ENCODE measurements at regions not wholly inside any gene's neighbourhood (a gene's known extent, or its start where the extent isn't known, plus 50 kb on each side); places are given as distances from the start of the nearest gene placed in this dataset.

GRCh38 chr7:84454174-84454959, 259.8 kb upstream of the SEMA3A start:
- no peaks in the 10 kb centered on the region for H3K4me1 ChIP-seq
- no peak for DNase-seq (ENCODE audit: low spot score in 2 of 2)
- no peak overlapping the region for H3K4me3 ChIP-seq
- no peak for TF ChIP-seq EP300 (IDR thresholded peaks at IDR 0.05)
- no peak for TF ChIP-seq POLR2A (IDR thresholded peaks at IDR 0.05)
- H3K27me3 ChIP-seq, result no peaks in the 10 kb centered on the region
- H3K36me3 ChIP-seq, result no peaks in the 10 kb centered on the region
- no peaks in the 10 kb centered on the region for H3K9me3 ChIP-seq
- H3K27ac ChIP-seq, result no peak overlapping the region

- 68% methylated on average over 1 of the region's 1 CpG for whole genome bisulfite sequencing
- DNase-seq (ENCODE audit: low spot score in 2 of 2), result no peak
- Histone ChIP-seq H3K27ac (no peak overlapping the region), H3K9me3 (no peaks in the 10 kb centered on the region), H3K27me3 (no peaks in the 10 kb centered on the region), H3K4me3 (no peak overlapping the region), H3K36me3 (no peaks in the 10 kb centered on the region), H3K4me1 (no peaks in the 10 kb centered on the region)
- TF ChIP-seq POLR2A (IDR thresholded peaks at IDR 0.05), result no peak
- no peak for TF ChIP-seq POLR2AphosphoS5 (IDR thresholded peaks at IDR 0.05)
- TF ChIP-seq CTCF (IDR thresholded peaks at IDR 0.05), result no peak
- no peak for TF ChIP-seq EP300 (IDR thresholded peaks at IDR 0.05)
These were observed 258.0 kb upstream of the SEMA3A start for GRCh38 chr7:84452618-84453017.

- Histone ChIP-seq H3K27ac (no peak overlapping the region), H3K9me3 (no peaks in the 10 kb centered on the region), H3K4me3 (no peak overlapping the region), H3K4me1 (no peaks in the 10 kb centered on the region), H3K27me3 (no peaks in the 10 kb centered on the region), H3K36me3 (no peaks in the 10 kb centered on the region)
- DNase-seq (ENCODE audit: low spot score in 2 of 2), result no peak
- no peak for TF ChIP-seq POLR2A (IDR thresholded peaks at IDR 0.05)
- no peak for TF ChIP-seq EP300 (IDR thresholded peaks at IDR 0.05)
- TF ChIP-seq POLR2AphosphoS5 (IDR thresholded peaks at IDR 0.05), result no peak
- TF ChIP-seq CTCF (IDR thresholded peaks at IDR 0.05), result no peak
These were observed 256.2 kb upstream of the SEMA3A start for GRCh38 chr7:84450772-84451171.

GRCh38 chr7:84447636-84448293, 253.2 kb upstream of the SEMA3A start:
- TF ChIP-seq POLR2A (IDR thresholded peaks at IDR 0.05), result no peak
- TF ChIP-seq EP300 (IDR thresholded peaks at IDR 0.05), result no peak
- TF ChIP-seq CTCF (IDR thresholded peaks at IDR 0.05), result no peak
- TF ChIP-seq POLR2AphosphoS5 (IDR thresholded peaks at IDR 0.05), result no peak
- no peak overlapping the region for H3K4me3 ChIP-seq
- no peaks in the 10 kb centered on the region for H3K36me3 ChIP-seq
- DNase-seq (ENCODE audit: low spot score in 2 of 2), result no peak
- no peaks in the 10 kb centered on the region for H3K9me3 ChIP-seq
- no peaks in the 10 kb centered on the region for H3K27me3 ChIP-seq
- H3K27ac ChIP-seq, result no peak overlapping the region
- 96% methylated on average over 16 of the region's 17 CpGs for WGBS
- H3K4me1 ChIP-seq, result no peaks in the 10 kb centered on the region

GRCh38 chr7:84446991-84447480, 252.4 kb upstream of the SEMA3A start:
- Histone ChIP-seq H3K27ac (no peak overlapping the region), H3K4me3 (no peak overlapping the region), H3K9me3 (no peaks in the 10 kb centered on the region), H3K36me3 (no peaks in the 10 kb centered on the region), H3K27me3 (no peaks in the 10 kb centered on the region), H3K4me1 (no peaks in the 10 kb centered on the region)
- no CpG with 5 or more reads among the region's 14 CpGs for WGBS
- no peak for DNase-seq (ENCODE audit: low spot score in 2 of 2)
- TF ChIP-seq EP300 (IDR thresholded peaks at IDR 0.05), result no peak
- TF ChIP-seq CTCF (IDR thresholded peaks at IDR 0.05), result no peak
- TF ChIP-seq POLR2A (IDR thresholded peaks at IDR 0.05), result no peak
- TF ChIP-seq POLR2AphosphoS5 (IDR thresholded peaks at IDR 0.05), result no peak
